ENCODE measurements at regions not wholly inside any gene's neighbourhood (a gene's known extent, or its start where the extent isn't known, plus 50 kb on each side); places are given as distances from the start of the nearest gene placed in this dataset.

- no peak for FAIRE-seq
Measured at GRCh38 chr7:114777288-114777687, 144.6 kb upstream of the MDFIC start.

GRCh38 chr7:114783508-114783907 lies 138.4 kb upstream of the MDFIC start:
- FAIRE-seq (no peak), DNase-seq (ENCODE audit: insufficient read length, low spot score) (no peak)
- no peak for TF ChIP-seq CTCF (IDR thresholded peaks at IDR 0.05; ENCODE audit: insufficient read depth, missing control alignments)

More at GRCh38 chr7:114777288-114777687, 144.6 kb upstream of the MDFIC start:
- DNase-seq (ENCODE audit: insufficient read length, low spot score): no peak
- TF ChIP-seq CTCF (IDR thresholded peaks at IDR 0.05; ENCODE audit: insufficient read depth, missing control alignments): no peak

GRCh38 chr7:114784177-114784576 lies 137.7 kb upstream of the MDFIC start:
- TF ChIP-seq CTCF (IDR thresholded peaks at IDR 0.05; ENCODE audit: insufficient read depth, missing control alignments): no peak
- no peak for FAIRE-seq
- no peak for DNase-seq (ENCODE audit: insufficient read length, low spot score)

GRCh38 chr7:114784746-114785145 lies 137.1 kb upstream of the MDFIC start:
- TF ChIP-seq CTCF (IDR thresholded peaks at IDR 0.05; ENCODE audit: insufficient read depth, missing control alignments): no peak
- FAIRE-seq (no peak), DNase-seq (ENCODE audit: insufficient read length, low spot score) (no peak)

GRCh38 chr7:114785496-114785895 lies 136.4 kb upstream of the MDFIC start:
- DNase-seq (ENCODE audit: insufficient read length, low spot score): no peak
- FAIRE-seq: no peak
- TF ChIP-seq CTCF (IDR thresholded peaks at IDR 0.05; ENCODE audit: insufficient read depth, missing control alignments): no peak

GRCh38 chr7:114786455-114786854 lies 135.4 kb upstream of the MDFIC start:
- no peak for TF ChIP-seq CTCF (IDR thresholded peaks at IDR 0.05; ENCODE audit: insufficient read depth, missing control alignments)
- FAIRE-seq (no peak), DNase-seq (ENCODE audit: insufficient read length, low spot score) (no peak)

GRCh38 chr7:114787556-114787955 lies 134.3 kb upstream of the MDFIC start:
- no peak for TF ChIP-seq CTCF (IDR thresholded peaks at IDR 0.05; ENCODE audit: insufficient read depth, missing control alignments)
- DNase-seq (ENCODE audit: insufficient read length, low spot score) (no peak), FAIRE-seq (no peak)
